ENCODE measurements at regions not wholly inside any gene's neighbourhood (a gene's known extent, or its start where the extent isn't known, plus 50 kb on each side); places are given as distances from the start of the nearest gene placed in this dataset.

GRCh38 chr7:118696879-118697278, 472.4 kb downstream of the ANKRD7 start:
- TF ChIP-seq CTCF (IDR thresholded peaks at IDR 0.05; ENCODE audit: low read depth, low read length): no peak
- Histone ChIP-seq H3K4me3 (ENCODE audit: low read depth, low read length) (no peak overlapping the region), H3K27me3 (ENCODE audit: control insufficient read depth, insufficient read depth, low read length) (no peaks in the 10 kb centered on the region), H3K9me3 (ENCODE audit: control insufficient read depth, insufficient read depth, low read length) (no peaks in the 10 kb centered on the region), H3K27ac (ENCODE audit: low read depth, low read length) (no peak overlapping the region)
- ChIA-PET CTCF (no interaction called here), POLR2A (no interaction called here)
- DNase-seq (ENCODE audit: low read depth, low spot score): no peak

GRCh38 chr7:118699222-118699621, 474.7 kb downstream of the ANKRD7 start:
- DNase-seq (ENCODE audit: low read depth, low spot score): no peak
- no peak overlapping the region for H3K27ac ChIP-seq (ENCODE audit: low read depth, low read length)
- H3K4me3 ChIP-seq (ENCODE audit: low read depth, low read length): no peak overlapping the region
- ChIA-PET POLR2A (no interaction called here), CTCF (no interaction called here)
- no peaks in the 10 kb centered on the region for H3K9me3 ChIP-seq (ENCODE audit: control insufficient read depth, insufficient read depth, low read length)
- TF ChIP-seq CTCF (IDR thresholded peaks at IDR 0.05; ENCODE audit: low read depth, low read length): no peak
- no peaks in the 10 kb centered on the region for H3K27me3 ChIP-seq (ENCODE audit: control insufficient read depth, insufficient read depth, low read length)

GRCh38 chr7:118708741-118709140, 484.2 kb downstream of the ANKRD7 start:
- no peak for TF ChIP-seq CTCF (IDR thresholded peaks at IDR 0.05; ENCODE audit: low read depth, low read length)
- no peak for DNase-seq (ENCODE audit: low read depth, low spot score)
- ChIA-PET POLR2A (no interaction called here), CTCF (no interaction called here)
- Histone ChIP-seq H3K4me3 (ENCODE audit: low read depth, low read length) (no peak overlapping the region), H3K9me3 (ENCODE audit: control insufficient read depth, insufficient read depth, low read length) (no peaks in the 10 kb centered on the region), H3K27me3 (ENCODE audit: control insufficient read depth, insufficient read depth, low read length) (no peaks in the 10 kb centered on the region), H3K27ac (ENCODE audit: low read depth, low read length) (no peak overlapping the region)

- H3K27ac ChIP-seq (ENCODE audit: low read depth, low read length): no peak overlapping the region
- CTCF ChIA-PET: no interaction called here
- TF ChIP-seq CTCF (IDR thresholded peaks at IDR 0.05; ENCODE audit: low read depth, low read length): no peak
- H3K9me3 ChIP-seq (ENCODE audit: control insufficient read depth, insufficient read depth, low read length): no peaks in the 10 kb centered on the region
- POLR2A ChIA-PET: no interaction called here
- H3K27me3 ChIP-seq (ENCODE audit: control insufficient read depth, insufficient read depth, low read length): no peaks in the 10 kb centered on the region
- H3K4me3 ChIP-seq (ENCODE audit: low read depth, low read length): no peak overlapping the region
- DNase-seq (ENCODE audit: low read depth, low spot score): no peak
These were observed 487.2 kb downstream of the ANKRD7 start for GRCh38 chr7:118711688-118712087.

- ChIA-PET CTCF (no interaction called here), POLR2A (no interaction called here)
- no peak for DNase-seq (ENCODE audit: low read depth, low spot score)
- Histone ChIP-seq H3K9me3 (ENCODE audit: control insufficient read depth, insufficient read depth, low read length) (no peaks in the 10 kb centered on the region), H3K27ac (ENCODE audit: low read depth, low read length) (no peak overlapping the region), H3K4me3 (ENCODE audit: low read depth, low read length) (no peak overlapping the region), H3K27me3 (ENCODE audit: control insufficient read depth, insufficient read depth, low read length) (no peaks in the 10 kb centered on the region)
- TF ChIP-seq CTCF (IDR thresholded peaks at IDR 0.05; ENCODE audit: low read depth, low read length): no peak
These were observed 488.5 kb downstream of the ANKRD7 start for GRCh38 chr7:118713039-118713438.

Data from AG04450 (cell line).